HepG2 (cell line): ENCODE measurements at regions not wholly inside any gene's neighbourhood (a gene's known extent, or its start where the extent isn't known, plus 50 kb on each side); places are given as distances from the start of the nearest gene placed in this dataset.

Experiments
- ATAC-seq: fragments of 200-7000 bp; cut with Tn5 transposase; 3 replicates; pipeline ENCODE4 v1.9.1; 2020; ENCODE audit warnings: mild to moderate bottlenecking, moderate library complexity
- BruUV-seq: library from RNA; stranded (reverse); fragments of 400-500 nt; replicated peaks from 2 replicates; lab custom pipeline; 2021; lab: Mats Ljungman, UMichigan
- CTCF ChIA-PET: fragments of 300-600 bp; formaldehyde crosslinking; extraction: SDS; loops from one replicate; lab custom pipeline; 2021; ENCODE audit warnings: low total read pairs, inconsistent platforms, low intra/inter-chr PET ratio; lab: Yijun Ruan, JAX
- POLR2A ChIA-PET: fragments of 350-600 bp; sonication (Branson Sonifier 250); formaldehyde crosslinking; loops from one replicate; lab custom pipeline; 2020; ENCODE audit warnings: antibody characterized with exemption, inconsistent platforms; lab: Yijun Ruan, JAX
- DNase-seq: peaks from one replicate; pipeline ENCODE4 v3.0.0-alpha.2; 2015; ENCODE audit warnings: low spot score
- FAIRE-seq: peaks from 3 replicates; lab custom pipeline; 2011; peaks lifted over from hg19 to GRCh38; lab: Jason Lieb, UNC
- H2AFZ ChIP-seq: one replicate; pipeline ENCODE4 v1.6.1; 2011; ENCODE audit warnings: low read length, inconsistent platforms
- H3K27ac ChIP-seq: fragments of 300-600 bp; 3 replicates; pipeline ENCODE4 v1.8.0; 2011; ENCODE audit warnings: mixed run types, mild to moderate bottlenecking, mixed read lengths, low read length, inconsistent platforms; ENCODE audit not compliant: insufficient read depth; ENCODE audit errors: extremely low read length
- H3K27me3 ChIP-seq, 2 experiments: fragments of 200-600 bp in 1 of 2; 2 replicates in 1 of 2; 3 replicates in 1 of 2; pipeline versions ENCODE4 v1.6.0 to v1.8.0; 2011; ENCODE audit warnings: low read length in 2 of 2, mild to moderate bottlenecking in 2 of 2, moderate library complexity in 2 of 2, inconsistent platforms in 1 of 2; ENCODE audit not compliant: insufficient read depth in 2 of 2, control insufficient read depth in 1 of 2
- H3K36me3 ChIP-seq, 2 experiments: fragments of 200-600 bp in 1 of 2; replicated peaks in 1 of 2; 2 replicates in 1 of 2; 3 replicates in 1 of 2; pipeline versions ENCODE4 v1.5.1 to v1.8.0; 2011; ENCODE audit warnings: low read length in 2 of 2, inconsistent platforms in 1 of 2; ENCODE audit not compliant: insufficient read depth in 2 of 2, control insufficient read depth in 1 of 2
- H3K4me1 ChIP-seq: 2 replicates; pipeline ENCODE4 v1.5.1; 2012; ENCODE audit warnings: low read length, inconsistent platforms; ENCODE audit not compliant: insufficient read depth
- H3K4me2 ChIP-seq: 2 replicates; pipeline ENCODE4 v1.6.0; 2011; ENCODE audit warnings: low read depth, low read length, inconsistent platforms
- H3K4me3 ChIP-seq, 3 experiments: fragments of 200-600 bp in 1 of 3; sonication (generic), shearing (Covaris generic) in 1 of 3; replicated peaks in 1 of 3; 2 replicates each; pipeline ENCODE4 v1.5.1; 2011 to 2016; ENCODE audit warnings: low read length in 3 of 3, inconsistent platforms in 2 of 3, low read depth in 2 of 3, mild to moderate bottlenecking in 2 of 3, control low read depth in 1 of 3, mixed read lengths in 1 of 3; ENCODE audit not compliant: insufficient read depth in 1 of 3
- H3K79me2 ChIP-seq: one replicate; pipeline ENCODE4 v1.6.1; 2011; ENCODE audit warnings: low read length, inconsistent platforms; ENCODE audit not compliant: insufficient read depth
- H3K9ac ChIP-seq: 2 replicates; pipeline ENCODE4 v1.6.0; 2011; ENCODE audit warnings: mild to moderate bottlenecking, low read depth, low read length, inconsistent platforms; ENCODE audit not compliant: insufficient read depth
- H3K9me3 ChIP-seq: 2 replicates; pipeline ENCODE4 v1.5.1; 2012; ENCODE audit warnings: mild to moderate bottlenecking, low read length
- H4K20me1 ChIP-seq: 2 replicates; pipeline ENCODE4 v1.6.0; 2011; ENCODE audit warnings: inconsistent platforms, mild to moderate bottlenecking, low read length, moderate library complexity; ENCODE audit not compliant: insufficient read depth
- GZF1 ChIP-seq: sonication (generic); formaldehyde crosslinking; IDR thresholded peaks from 2 replicates; pipeline ENCODE4 v1.5.1; 2020; ENCODE audit warnings: mild to moderate bottlenecking, missing genetic modification reagents
- HDAC1 ChIP-seq: sonication (generic); formaldehyde crosslinking; IDR thresholded peaks from 2 replicates; pipeline ENCODE4 v1.5.1; 2020; ENCODE audit warnings: mild to moderate bottlenecking, missing genetic modification reagents
- MBD4 ChIP-seq: IDR thresholded peaks from 2 replicates; pipeline ENCODE4 v1.6.1; 2012; ENCODE audit warnings: low read length, inconsistent platforms, borderline replicate concordance
- NFYB ChIP-seq: sonication (generic); formaldehyde crosslinking; IDR thresholded peaks from 2 replicates; pipeline ENCODE4 v1.4.0; 2020; ENCODE audit warnings: missing genetic modification reagents
- SOX13 ChIP-seq, 3 experiments: fragments of 450-650 bp in 1 of 3; sonication (generic) in 1 of 3; formaldehyde crosslinking in 1 of 3; IDR thresholded peaks in 2 of 3; conservative IDR thresholded peaks in 1 of 3; 2 replicates each; pipeline versions ENCODE4 v1.5.0 to v1.6.1; 2016 to 2020; ENCODE audit warnings: antibody characterized with exemption in 1 of 3, mild to moderate bottlenecking in 1 of 3, missing compliant biosample characterization in 1 of 3, missing genetic modification reagents in 1 of 3, moderate library complexity in 1 of 3
- SRY ChIP-seq: sonication (generic); formaldehyde crosslinking; IDR thresholded peaks from 2 replicates; pipeline ENCODE4 v1.8.0; 2022; ENCODE audit warnings: mild to moderate bottlenecking, missing genetic modification reagents
- ZFP1 ChIP-seq: IDR thresholded peaks from 2 replicates; pipeline ENCODE4 v1.6.1; 2016
- ZNF430 ChIP-seq: sonication (generic); formaldehyde crosslinking; IDR thresholded peaks from 2 replicates; pipeline ENCODE4 v1.9.0; 2021; ENCODE audit warnings: mild to moderate bottlenecking, missing genetic modification reagents
- ZNF749 ChIP-seq: sonication (generic); formaldehyde crosslinking; IDR thresholded peaks from 2 replicates; pipeline ENCODE4 v1.8.0; 2022; ENCODE audit warnings: mild to moderate bottlenecking, missing genetic modification reagents, moderate library complexity, borderline replicate concordance
- ZNF777 ChIP-seq: sonication (generic); formaldehyde crosslinking; IDR thresholded peaks from 2 replicates; pipeline ENCODE4 v1.4.0; 2020; ENCODE audit warnings: missing genetic modification reagents
- ZSCAN29 ChIP-seq: sonication (generic); formaldehyde crosslinking; conservative IDR thresholded peaks from 2 replicates; pipeline ENCODE4 v1.4.0; 2020; ENCODE audit warnings: mild to moderate bottlenecking, missing genetic modification reagents
- ZSCAN31 ChIP-seq: sonication (generic); formaldehyde crosslinking; IDR thresholded peaks from 2 replicates; pipeline ENCODE4 v1.5.0; 2020; ENCODE audit warnings: low read depth, mild to moderate bottlenecking, missing genetic modification reagents
- WGBS: methylation state at CpG from one replicate; pipeline ENCODE4 v1.1.6; 2017; ENCODE audit warnings: low lambda C conversion rate; 5-methylcytosine and 5-hydroxymethylcytosine counted together
- in situ Hi-C: cut with HindIII; loops from 2 replicates; pipeline ENCODE4 v1.10.0; 2017; ENCODE audit warnings: low pct_unique_long_range_greater_than_20kb; ENCODE audit not compliant: extremely low pct_ligation_motif_present
- intact Hi-C: fragments of 100-400 bp; cut with micrococcal nuclease; formaldehyde crosslinking; loops from one replicate; pipeline ENCODE4 v1.10.0; 2022; ENCODE audit not compliant: unreplicated experiment
- TF ChIP-seq, protein P1 (sequence below): sonication (generic); formaldehyde crosslinking; conservative IDR thresholded peaks from 2 replicates; pipeline ENCODE4 v1.5.0; 2020; ENCODE audit warnings: missing genetic modification reagents
- TF ChIP-seq, protein P2 (sequence below): sonication (generic); formaldehyde crosslinking; IDR thresholded peaks from 2 replicates; pipeline ENCODE4 v1.9.0; 2021; ENCODE audit warnings: missing genetic modification reagents, borderline replicate concordance
- TF ChIP-seq, protein P3 (sequence below): sonication (generic); formaldehyde crosslinking; IDR thresholded peaks from 2 replicates; pipeline ENCODE4 v1.8.0; 2022; ENCODE audit warnings: mild to moderate bottlenecking, missing genetic modification reagents, borderline replicate concordance

DNA sequence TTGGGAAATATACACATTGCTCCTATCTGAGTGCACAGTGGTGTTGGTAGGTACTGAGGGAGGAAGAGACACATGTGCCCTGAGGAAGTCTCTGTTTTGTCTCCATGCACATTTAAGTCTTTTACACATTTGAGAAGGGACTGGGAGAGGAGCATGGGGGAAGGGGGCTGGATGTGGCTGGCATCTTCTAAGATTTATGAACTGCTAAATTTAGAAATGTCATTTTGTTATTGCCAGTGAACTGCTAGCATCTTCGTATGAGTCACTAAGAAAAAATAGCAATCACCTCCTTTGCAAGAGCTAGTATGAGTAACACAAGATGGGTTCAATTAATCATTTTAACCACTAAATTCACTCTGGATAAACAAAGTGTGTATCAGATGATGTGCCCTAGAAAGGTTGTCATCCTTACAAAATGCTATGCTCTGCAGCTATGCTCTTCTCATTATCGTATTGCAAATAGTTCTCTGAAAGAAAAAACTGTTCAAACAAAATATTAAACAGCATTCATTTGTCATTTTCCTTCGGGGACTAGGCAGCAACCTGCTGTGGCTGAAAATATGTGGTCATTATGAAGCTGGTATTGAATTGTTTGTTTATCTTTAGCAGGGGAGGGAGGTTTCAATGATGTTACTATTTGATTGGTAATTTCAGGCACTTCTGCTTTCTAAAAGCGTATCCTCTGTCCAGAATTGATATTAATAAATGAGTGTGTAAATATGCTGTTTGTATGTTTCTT lies 236.5 kb downstream of the DMRTA1 start:
- Histone ChIP-seq H3K36me3 (no peaks in the 10 kb centered on the region), H3K4me1 (no peaks in the 10 kb centered on the region), H3K9ac (no peak overlapping the region), H2AFZ (no peak overlapping the region), H3K27me3 (no peaks in the 10 kb centered on the region), H3K4me3 (no peak overlapping the region), H3K9me3 (peaks cover 45% of the 10 kb centered on the region), H3K79me2 (no peaks in the 10 kb centered on the region), H4K20me1 (no peaks in the 10 kb centered on the region), H3K4me2 (no peak overlapping the region), H3K27ac (no peak overlapping the region)
- FAIRE-seq (no peak), DNase-seq (no peak), ATAC-seq (no peak)
- TF ChIP-seq GZF1 (CRISPR knock-in tag) (no peak), SOX13 (IDR thresholded peaks at IDR 0.05) (no peak), SOX13 (CRISPR knock-in tag; conservative IDR thresholded peaks at IDR 0.05 in 1 of 2, IDR thresholded peaks at IDR 0.05 in 1 of 2) (no peak), HDAC1 (CRISPR knock-in tag) (no peak), ZNF749 (CRISPR knock-in tag) (no peak), ZNF777 (CRISPR knock-in tag) (no peak), MBD4 (no peak), SRY (CRISPR knock-in tag) (no peak), ZSCAN29 (CRISPR knock-in tag) (no peak), ZSCAN31 (no peak), NFYB (CRISPR knock-in tag) (no peak), ZNF430 (CRISPR knock-in tag) (no peak), ZFP1 (CRISPR knock-in tag) (no peak)
- TF ChIP-seq, protein P1, sequence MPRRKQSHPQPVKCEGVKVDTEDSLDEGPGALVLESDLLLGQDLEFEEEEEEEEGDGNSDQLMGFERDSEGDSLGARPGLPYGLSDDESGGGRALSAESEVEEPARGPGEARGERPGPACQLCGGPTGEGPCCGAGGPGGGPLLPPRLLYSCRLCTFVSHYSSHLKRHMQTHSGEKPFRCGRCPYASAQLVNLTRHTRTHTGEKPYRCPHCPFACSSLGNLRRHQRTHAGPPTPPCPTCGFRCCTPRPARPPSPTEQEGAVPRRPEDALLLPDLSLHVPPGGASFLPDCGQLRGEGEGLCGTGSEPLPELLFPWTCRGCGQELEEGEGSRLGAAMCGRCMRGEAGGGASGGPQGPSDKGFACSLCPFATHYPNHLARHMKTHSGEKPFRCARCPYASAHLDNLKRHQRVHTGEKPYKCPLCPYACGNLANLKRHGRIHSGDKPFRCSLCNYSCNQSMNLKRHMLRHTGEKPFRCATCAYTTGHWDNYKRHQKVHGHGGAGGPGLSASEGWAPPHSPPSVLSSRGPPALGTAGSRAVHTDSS (CRISPR knock-in tag), result no peak
- TF ChIP-seq, protein P2, sequence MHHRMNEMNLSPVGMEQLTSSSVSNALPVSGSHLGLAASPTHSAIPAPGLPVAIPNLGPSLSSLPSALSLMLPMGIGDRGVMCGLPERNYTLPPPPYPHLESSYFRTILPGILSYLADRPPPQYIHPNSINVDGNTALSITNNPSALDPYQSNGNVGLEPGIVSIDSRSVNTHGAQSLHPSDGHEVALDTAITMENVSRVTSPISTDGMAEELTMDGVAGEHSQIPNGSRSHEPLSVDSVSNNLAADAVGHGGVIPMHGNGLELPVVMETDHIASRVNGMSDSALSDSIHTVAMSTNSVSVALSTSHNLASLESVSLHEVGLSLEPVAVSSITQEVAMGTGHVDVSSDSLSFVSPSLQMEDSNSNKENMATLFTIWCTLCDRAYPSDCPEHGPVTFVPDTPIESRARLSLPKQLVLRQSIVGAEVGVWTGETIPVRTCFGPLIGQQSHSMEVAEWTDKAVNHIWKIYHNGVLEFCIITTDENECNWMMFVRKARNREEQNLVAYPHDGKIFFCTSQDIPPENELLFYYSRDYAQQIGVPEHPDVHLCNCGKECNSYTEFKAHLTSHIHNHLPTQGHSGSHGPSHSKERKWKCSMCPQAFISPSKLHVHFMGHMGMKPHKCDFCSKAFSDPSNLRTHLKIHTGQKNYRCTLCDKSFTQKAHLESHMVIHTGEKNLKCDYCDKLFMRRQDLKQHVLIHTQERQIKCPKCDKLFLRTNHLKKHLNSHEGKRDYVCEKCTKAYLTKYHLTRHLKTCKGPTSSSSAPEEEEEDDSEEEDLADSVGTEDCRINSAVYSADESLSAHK (CRISPR knock-in tag), result no peak
- TF ChIP-seq, protein P3, sequence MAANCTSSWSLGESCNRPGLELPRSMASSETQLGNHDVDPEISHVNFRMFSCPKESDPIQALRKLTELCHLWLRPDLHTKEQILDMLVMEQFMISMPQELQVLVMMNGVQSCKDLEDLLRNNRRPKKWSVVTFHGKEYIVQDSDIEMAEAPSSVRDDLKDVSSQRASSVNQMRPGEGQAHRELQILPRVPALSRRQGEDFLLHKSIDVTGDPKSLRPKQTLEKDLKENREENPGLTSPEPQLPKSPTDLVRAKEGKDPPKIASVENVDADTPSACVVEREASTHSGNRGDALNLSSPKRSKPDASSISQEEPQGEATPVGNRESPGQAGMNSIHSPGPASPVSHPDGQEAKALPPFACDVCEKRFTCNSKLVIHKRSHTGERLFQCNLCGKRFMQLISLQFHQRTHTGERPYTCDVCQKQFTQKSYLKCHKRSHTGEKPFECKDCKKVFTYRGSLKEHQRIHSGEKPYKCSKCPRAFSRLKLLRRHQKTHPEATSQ (CRISPR knock-in tag), result no peak
- POLR2A ChIA-PET, result no interaction called here
- no TSS peak for BruUV-seq
- WGBS, result 3% methylated on average over 4 of the region's 4 CpGs
- CTCF ChIA-PET, result no interaction called here
- in situ Hi-C loops, result no loop called here
- intact Hi-C loops, result no loop called here
